MM.1S (cell line): ENCODE measurements at regions not wholly inside any gene's neighbourhood (a gene's known extent, or its start where the extent isn't known, plus 50 kb on each side); places are given as distances from the start of the nearest gene placed in this dataset.

Experiments used
- DNase-seq: peaks from one replicate; pipeline ENCODE4 v3.0.0-alpha.2; 2015
- H2AFZ ChIP-seq: fragments of 300-600 bp; sonication (generic); 2 replicates; pipeline ENCODE4 v1.6.0; 2016; ENCODE audit warnings: antibody characterized with exemption, low read length
- H3F3A ChIP-seq: fragments of 300-600 bp; sonication (generic); 2 replicates; pipeline ENCODE4 v1.6.1; 2016; ENCODE audit warnings: mild to moderate bottlenecking, antibody characterized with exemption, low read length, moderate library complexity, mixed read lengths; ENCODE audit not compliant: insufficient read depth
- H3K27ac ChIP-seq: fragments of 300-600 bp; sonication (generic); 2 replicates; pipeline ENCODE4 v1.5.1; 2016; ENCODE audit warnings: mild to moderate bottlenecking, low read length
- H3K27me3 ChIP-seq: fragments of 300-600 bp; sonication (generic); replicated peaks from 2 replicates; pipeline ENCODE4 v1.6.0; 2016; ENCODE audit warnings: low read length; ENCODE audit not compliant: insufficient read depth
- H3K36me3 ChIP-seq: fragments of 300-600 bp; sonication (generic); replicated peaks from 2 replicates; pipeline ENCODE4 v1.6.1; 2016; ENCODE audit warnings: mild to moderate bottlenecking, low read length, mixed read lengths; ENCODE audit not compliant: insufficient read depth
- H3K4me1 ChIP-seq: fragments of 300-600 bp; sonication (generic); 2 replicates; pipeline ENCODE4 v1.6.1; 2016; ENCODE audit warnings: low read length, mixed read lengths
- H3K4me2 ChIP-seq: fragments of 300-600 bp; sonication (generic); 2 replicates; pipeline ENCODE4 v1.6.0; 2016; ENCODE audit warnings: low read depth, low read length
- H3K4me3 ChIP-seq: fragments of 300-600 bp; sonication (generic); 2 replicates; pipeline ENCODE4 v1.5.1; 2016; ENCODE audit warnings: low read length, mixed read lengths
- H3K79me2 ChIP-seq: fragments of 300-600 bp; sonication (generic); 2 replicates; pipeline ENCODE4 v1.6.1; 2016; ENCODE audit warnings: mixed run types, low read length, mixed read lengths
- H3K9ac ChIP-seq: fragments of 300-600 bp; sonication (generic); 2 replicates; pipeline ENCODE4 v1.6.1; 2016; ENCODE audit warnings: low read length, mixed read lengths
- H3K9me2 ChIP-seq: fragments of 300-600 bp; sonication (generic); replicated peaks from 2 replicates; pipeline ENCODE4 v1.6.1; 2016; ENCODE audit warnings: mild to moderate bottlenecking, low read length, mixed read lengths; ENCODE audit not compliant: insufficient read depth
- H3K9me3 ChIP-seq: fragments of 300-600 bp; sonication (generic); replicated peaks from 2 replicates; pipeline ENCODE4 v1.6.1; 2016; ENCODE audit warnings: mild to moderate bottlenecking, low read length, mixed read lengths; ENCODE audit not compliant: insufficient read depth
- H4K20me1 ChIP-seq: fragments of 300-600 bp; sonication (generic); 2 replicates; pipeline ENCODE4 v1.6.1; 2016; ENCODE audit warnings: mild to moderate bottlenecking, low read length, moderate library complexity, mixed read lengths; ENCODE audit not compliant: insufficient read depth
- CTCF ChIP-seq: fragments of 300-600 bp; sonication (generic); IDR thresholded peaks from 2 replicates; pipeline ENCODE4 v1.5.1; 2016; ENCODE audit warnings: antibody characterized with exemption, low read length, mixed read lengths
- EZH2 ChIP-seq: fragments of 300-600 bp; sonication (generic); optimal IDR thresholded peaks from 2 replicates; pipeline ENCODE3; 2017; ENCODE audit warnings: low read depth, mild to moderate bottlenecking, antibody characterized with exemption, low read length, mixed read lengths
- EZH2phosphoT487 ChIP-seq: fragments of 300-600 bp; sonication (generic); IDR thresholded peaks from 2 replicates; pipeline ENCODE4 v1.6.1; 2018; ENCODE audit warnings: antibody characterized with exemption, low read length

GRCh38 chr12:76696186-76696585 is 67.7 kb upstream of the ZDHHC17 start:
- Histone ChIP-seq H4K20me1 (no peaks in the 10 kb centered on the region), H3K27me3 (no peaks in the 10 kb centered on the region), H3K9ac (no peak overlapping the region), H3K4me1 (no peaks in the 10 kb centered on the region), H3K9me2 (no peaks in the 10 kb centered on the region), H3K36me3 (no peaks in the 10 kb centered on the region), H3K27ac (no peak overlapping the region), H3K4me3 (no peak overlapping the region), H3K9me3 (no peaks in the 10 kb centered on the region), H3K4me2 (no peak overlapping the region), H3K79me2 (no peaks in the 10 kb centered on the region), H3F3A (no peaks in the 10 kb centered on the region), H2AFZ (no peak overlapping the region)
- no peak for DNase-seq
- no peak for TF ChIP-seq EZH2
- no peak for TF ChIP-seq EZH2phosphoT487
- TF ChIP-seq CTCF = no peak

- H3K4me1 ChIP-seq = no peaks in the 10 kb centered on the region
- H3F3A ChIP-seq = no peaks in the 10 kb centered on the region
- no peak for DNase-seq
- H3K9me2 ChIP-seq = no peaks in the 10 kb centered on the region
- no peak overlapping the region for H3K9ac ChIP-seq
- no peak overlapping the region for H3K4me2 ChIP-seq
- no peaks in the 10 kb centered on the region for H3K9me3 ChIP-seq
- H3K27ac ChIP-seq = no peak overlapping the region
- no peak overlapping the region for H3K4me3 ChIP-seq
- no peaks in the 10 kb centered on the region for H3K27me3 ChIP-seq
- H2AFZ ChIP-seq = no peak overlapping the region
- no peaks in the 10 kb centered on the region for H3K36me3 ChIP-seq
- TF ChIP-seq EZH2phosphoT487 (no peak), EZH2 (no peak), CTCF (no peak)
- no peaks in the 10 kb centered on the region for H3K79me2 ChIP-seq
- no peaks in the 10 kb centered on the region for H4K20me1 ChIP-seq
Measured at GRCh38 chr12:76697849-76698248, 66.1 kb upstream of the ZDHHC17 start.

GRCh38 chr12:76698316-76698715 is 65.6 kb upstream of the ZDHHC17 start:
- no peak overlapping the region for H3K4me2 ChIP-seq
- H3K4me3 ChIP-seq = no peak overlapping the region
- H3K79me2 ChIP-seq = no peaks in the 10 kb centered on the region
- no peaks in the 10 kb centered on the region for H3K4me1 ChIP-seq
- H3K27me3 ChIP-seq = no peaks in the 10 kb centered on the region
- no peaks in the 10 kb centered on the region for H3K9me2 ChIP-seq
- H4K20me1 ChIP-seq = no peaks in the 10 kb centered on the region
- H3K27ac ChIP-seq = no peak overlapping the region
- no peak overlapping the region for H2AFZ ChIP-seq
- no peak overlapping the region for H3K9ac ChIP-seq
- H3K9me3 ChIP-seq = no peaks in the 10 kb centered on the region
- TF ChIP-seq EZH2phosphoT487 = no peak
- no peak for TF ChIP-seq EZH2
- TF ChIP-seq CTCF = no peak
- no peak for DNase-seq
- H3K36me3 ChIP-seq = no peaks in the 10 kb centered on the region
- no peaks in the 10 kb centered on the region for H3F3A ChIP-seq
